Stimulated activated naive CD8-positive, alpha-beta T cell treated with anti-CD3 and anti-CD28 coated beads, Interleukin-15, amount 100 ng/mL, for 72 hours (primary cell): ENCODE measurements at regions not wholly inside any gene's neighbourhood (a gene's known extent, or its start where the extent isn't known, plus 50 kb on each side); places are given as distances from the start of the nearest gene placed in this dataset.
"Not testable (repeated sequence)": the region's sequence is repeated elsewhere in the genome, so short reads cannot be mapped to it uniquely, and the experiment has no call there.

Experiments used
- ATAC-seq: fragments of 150-1000 bp; cut with Tn5 transposase; 2 replicates; pipeline ENCODE4 v1.10.0; 2021; ENCODE audit warnings: mild to moderate bottlenecking, moderate library complexity
- DNase-seq, 2 donors: peaks; one replicate each; pipeline ENCODE4 v3.0.0; 2021 to 2022
- H3K27ac Mint-ChIP-seq, 2 donors: one replicate each; pipeline ENCODE4 v1.8.0; 2022; ENCODE audit warnings: mild to moderate bottlenecking in 2 of 2, mixed read lengths in 2 of 2, moderate library complexity in 2 of 2
- H3K27me3 Mint-ChIP-seq: one replicate; pipeline ENCODE4 v1.8.0; 2022; ENCODE audit warnings: mixed read lengths
- H3K4me1 Mint-ChIP-seq: one replicate; pipeline ENCODE4 v1.8.0; 2022; ENCODE audit warnings: mild to moderate bottlenecking, mixed read lengths
- H3K4me3 Mint-ChIP-seq, 2 donors: one replicate each; pipeline ENCODE4 v1.8.0; 2022; ENCODE audit warnings: mild to moderate bottlenecking in 2 of 2, mixed read lengths in 2 of 2, moderate library complexity in 1 of 2
- H3K9me3 Mint-ChIP-seq, 2 donors: one replicate each; pipeline ENCODE4 v1.8.0; 2022; ENCODE audit warnings: mixed read lengths in 2 of 2

GRCh38 chr1:219863816-219864215, 64.5 kb downstream of the SLC30A10 start:
- not testable (repeated sequence) for H3K4me3 Mint-ChIP-seq, H3K27ac Mint-ChIP-seq, H3K4me1 Mint-ChIP-seq, ATAC-seq, H3K9me3 Mint-ChIP-seq, H3K27me3 Mint-ChIP-seq, DNase-seq

- ATAC-seq (no peak), DNase-seq (no peak)
- Mint-ChIP-seq H3K27ac (no peak overlapping the region), H3K4me1 (no peaks in the 10 kb centered on the region), H3K9me3 (peaks cover 14 to 17% of the 10 kb centered on the region in 2 donors), H3K27me3 (peaks cover 10% of the 10 kb centered on the region), H3K4me3 (no peak overlapping the region)
Measured at GRCh38 chr1:219862366-219862765, 66.0 kb downstream of the SLC30A10 start.

- H3K4me3 Mint-ChIP-seq, result no peak overlapping the region
- ATAC-seq (no peak), DNase-seq (no peak)
- peaks cover 26 to 30% of the 10 kb centered on the region in 2 donors for H3K9me3 Mint-ChIP-seq
- peaks cover 10% of the 10 kb centered on the region for H3K27me3 Mint-ChIP-seq
- H3K4me1 Mint-ChIP-seq, result no peaks in the 10 kb centered on the region
- H3K27ac Mint-ChIP-seq, result no peak overlapping the region
Measured at GRCh38 chr1:219858980-219859379, 69.4 kb downstream of the SLC30A10 start.

- ATAC-seq, result no peak
- no peak overlapping the region for H3K4me3 Mint-ChIP-seq
Measured at GRCh38 chr1:219847215-219847855, 81.0 kb downstream of the SLC30A10 start.

GRCh38 chr1:219839595-219839994, 88.8 kb downstream of the SLC30A10 start:
- not testable (repeated sequence) for ATAC-seq, H3K4me1 Mint-ChIP-seq, H3K9me3 Mint-ChIP-seq, DNase-seq, H3K27ac Mint-ChIP-seq, H3K4me3 Mint-ChIP-seq
- peaks cover 31% of the 10 kb centered on the region for H3K27me3 Mint-ChIP-seq

More at GRCh38 chr1:219847215-219847855, 81.0 kb downstream of the SLC30A10 start:
- DNase-seq, result no peak
- Mint-ChIP-seq H3K9me3 (peaks cover 6 to 20% of the 10 kb centered on the region in 2 donors), H3K27me3 (peaks cover 10% of the 10 kb centered on the region), H3K4me1 (no peaks in the 10 kb centered on the region), H3K27ac (no peak overlapping the region)

- no peak for ATAC-seq
- no peak for DNase-seq
- Mint-ChIP-seq H3K9me3 (no peaks in the 10 kb centered on the region), H3K27me3 (peaks cover 31% of the 10 kb centered on the region), H3K4me3 (no peak overlapping the region), H3K27ac (no peak overlapping the region), H3K4me1 (no peaks in the 10 kb centered on the region)
Measured at GRCh38 chr1:219837994-219838294, 90.4 kb downstream of the SLC30A10 start.

- H3K4me3 Mint-ChIP-seq, result no peak overlapping the region
- no peaks in the 10 kb centered on the region for H3K9me3 Mint-ChIP-seq
- no peak for ATAC-seq
- peaks cover 31% of the 10 kb centered on the region for H3K27me3 Mint-ChIP-seq
- DNase-seq, result no peak
- no peak overlapping the region for H3K27ac Mint-ChIP-seq
- H3K4me1 Mint-ChIP-seq, result no peaks in the 10 kb centered on the region
Measured at GRCh38 chr1:219837274-219837993, 90.9 kb downstream of the SLC30A10 start.

- H3K27ac Mint-ChIP-seq, result no peak overlapping the region
Measured at GRCh38 chr1:219834314-219834917, 93.9 kb downstream of the SLC30A10 start.

GRCh38 chr1:219833214-219833815, 95.0 kb downstream of the SLC30A10 start:
- ATAC-seq, result no peak
- H3K9me3 Mint-ChIP-seq, result no peaks in the 10 kb centered on the region

More at GRCh38 chr1:219834314-219834917, 93.9 kb downstream of the SLC30A10 start:
- DNase-seq, result no peak
- Mint-ChIP-seq H3K27me3 (peaks cover 30% of the 10 kb centered on the region), H3K4me1 (no peaks in the 10 kb centered on the region), H3K9me3 (no peaks in the 10 kb centered on the region), H3K4me3 (no peak overlapping the region)
- no peak for ATAC-seq

GRCh38 chr1:219826290-219826689, 102.1 kb downstream of the SLC30A10 start:
- no peak for DNase-seq
- ATAC-seq, result no peak
- no peak overlapping the region for H3K27ac Mint-ChIP-seq
- H3K4me3 Mint-ChIP-seq, result no peak overlapping the region
- H3K27me3 Mint-ChIP-seq, result no peaks in the 10 kb centered on the region
- no peaks in the 10 kb centered on the region for H3K9me3 Mint-ChIP-seq
- H3K4me1 Mint-ChIP-seq, result no peaks in the 10 kb centered on the region

More at GRCh38 chr1:219833214-219833815, 95.0 kb downstream of the SLC30A10 start:
- no peak overlapping the region for H3K4me3 Mint-ChIP-seq
- H3K27ac Mint-ChIP-seq, result no peak overlapping the region
- peaks cover 21% of the 10 kb centered on the region for H3K27me3 Mint-ChIP-seq
- DNase-seq, result no peak
- H3K4me1 Mint-ChIP-seq, result no peaks in the 10 kb centered on the region

GRCh38 chr1:219825355-219825754, 103.0 kb downstream of the SLC30A10 start:
- H3K4me3 Mint-ChIP-seq, result no peak overlapping the region
- no peak for ATAC-seq
- H3K9me3 Mint-ChIP-seq, result no peaks in the 10 kb centered on the region
- no peaks in the 10 kb centered on the region for H3K4me1 Mint-ChIP-seq
- H3K27ac Mint-ChIP-seq, result no peak overlapping the region
- DNase-seq, result no peak
- H3K27me3 Mint-ChIP-seq, result no peaks in the 10 kb centered on the region

- DNase-seq (no peak), ATAC-seq (no peak)
- Mint-ChIP-seq H3K9me3 (no peaks in the 10 kb centered on the region), H3K4me1 (no peaks in the 10 kb centered on the region), H3K27me3 (peaks cover 3% of the 10 kb centered on the region), H3K27ac (no peak overlapping the region), H3K4me3 (no peak overlapping the region)
Measured at GRCh38 chr1:219824338-219824737, 104.0 kb downstream of the SLC30A10 start.

GRCh38 chr1:219820551-219820950, 107.8 kb downstream of the SLC30A10 start:
- Mint-ChIP-seq H3K27me3 (peaks cover 11% of the 10 kb centered on the region), H3K4me1 (no peaks in the 10 kb centered on the region), H3K27ac (no peak overlapping the region), H3K9me3 (no peaks in the 10 kb centered on the region), H3K4me3 (no peak overlapping the region)
- no peak for DNase-seq
- ATAC-seq, result no peak

GRCh38 chr1:219817914-219818313, 110.4 kb downstream of the SLC30A10 start:
- no peak for DNase-seq
- Mint-ChIP-seq H3K4me1 (no peaks in the 10 kb centered on the region), H3K4me3 (no peak overlapping the region), H3K27me3 (peaks cover 29% of the 10 kb centered on the region), H3K9me3 (no peaks in the 10 kb centered on the region), H3K27ac (no peak overlapping the region)
- ATAC-seq, result no peak

GRCh38 chr1:219813294-219813693, 115.1 kb downstream of the SLC30A10 start:
- DNase-seq, result no peak
- no peak for ATAC-seq
- Mint-ChIP-seq H3K27me3 (peaks cover 29% of the 10 kb centered on the region), H3K4me1 (no peaks in the 10 kb centered on the region), H3K4me3 (no peak overlapping the region), H3K9me3 (no peaks in the 10 kb centered on the region), H3K27ac (no peak overlapping the region)
